A549 (cell line): ENCODE measurements at regions not wholly inside any gene's neighbourhood (a gene's known extent, or its start where the extent isn't known, plus 50 kb on each side); places are given as distances from the start of the nearest gene placed in this dataset.

ENCODE experiments used
- ATAC-seq, 2 experiments: fragments of 200-7000 bp in 1 of 2; fragments of >200 bp in 1 of 2; cut with Nextera tagmentation in 1 of 2; cut with Tn5 transposase in 1 of 2; 3 replicates each; pipeline versions ENCODE4 v1.8.0 to v1.9.1; 2018 to 2020; ENCODE audit warnings: mild to moderate bottlenecking in 1 of 2, moderate library complexity in 1 of 2
- CTCF ChIA-PET: fragments of 300-600 bp; sonication (Branson Sonifier 250); formaldehyde crosslinking; extraction: SDS; loops from one replicate; lab custom pipeline; 2021; ENCODE audit warnings: antibody characterized with exemption, inconsistent platforms; lab: Yijun Ruan, JAX
- POLR2A ChIA-PET: fragments of 350-600 bp; formaldehyde crosslinking; extraction: SDS; loops from one replicate; lab custom pipeline; 2021; ENCODE audit warnings: antibody characterized with exemption, inconsistent platforms; lab: Yijun Ruan, JAX
- DNase-seq, 2 experiments: peaks; one replicate each; pipeline versions ENCODE4 v3.0.0 to v3.0.0-alpha.2; 2011 to 2016; ENCODE audit warnings: low read depth in 1 of 2, low spot score in 1 of 2
- FAIRE-seq: peaks from 2 replicates; lab custom pipeline; 2011; peaks lifted over from hg19 to GRCh38; lab: Jason Lieb, UNC
- H3K27ac ChIP-seq, 2 experiments: fragments of >200 bp; sonication (Bioruptor Twin); formaldehyde crosslinking; 3 replicates each; pipeline ENCODE4 v1.5.1; 2016 to 2017
- H3K4me1 ChIP-seq: fragments of >200 bp; sonication (Bioruptor Twin); formaldehyde crosslinking; 3 replicates; pipeline ENCODE4 v1.6.1; 2016
- H3K4me2 ChIP-seq: fragments of >200 bp; sonication (Bioruptor Twin); formaldehyde crosslinking; 3 replicates; pipeline ENCODE4 v1.6.1; 2016
- H3K4me3 ChIP-seq: fragments of >200 bp; sonication (Bioruptor Twin); formaldehyde crosslinking; 3 replicates; pipeline ENCODE4 v1.5.1; 2016
- H3K9me3 ChIP-seq: fragments of >200 bp; sonication (Bioruptor Twin); formaldehyde crosslinking; 3 replicates; pipeline ENCODE4 v1.6.1; 2016
- BCL3 ChIP-seq: fragments of >200 bp; sonication (Bioruptor Twin); formaldehyde crosslinking; IDR thresholded peaks from 3 replicates; pipeline ENCODE4 v1.6.1; 2016
- CBX2 ChIP-seq: fragments of 200-600 bp; sonication (generic); IDR thresholded peaks from 2 replicates; pipeline ENCODE4 v1.6.1; 2016; ENCODE audit warnings: low read depth, mild to moderate bottlenecking, borderline replicate concordance
- CEBPB ChIP-seq, 2 experiments: fragments of >200 bp in 1 of 2; sonication (Bioruptor Twin) in 1 of 2; formaldehyde crosslinking in 1 of 2; IDR thresholded peaks; 2 replicates each; pipeline ENCODE4 v1.6.1; 2012 to 2016
- EHMT2 ChIP-seq: fragments of 200-600 bp; sonication (generic); IDR thresholded peaks from 2 replicates; pipeline ENCODE4 v1.6.1; 2016; ENCODE audit warnings: antibody characterized with exemption, low read depth, mild to moderate bottlenecking, moderate library complexity
- ELK1 ChIP-seq: fragments of 150-350 bp; IDR thresholded peaks from 2 replicates; pipeline ENCODE4 v1.6.1; 2014; ENCODE audit warnings: low read depth, mild to moderate bottlenecking, low read length
- FOSB ChIP-seq: fragments of 250-450 bp; sonication (Bioruptor Pico); IDR thresholded peaks from 2 replicates; pipeline ENCODE4 v1.5.0; 2020; ENCODE audit warnings: mild to moderate bottlenecking, moderate library complexity
- FOSL2 ChIP-seq, 2 experiments: fragments of 450-650 bp in 1 of 2; fragments of >200 bp in 1 of 2; sonication (Bioruptor Twin) in 1 of 2; formaldehyde crosslinking; IDR thresholded peaks; 2 replicates each; pipeline versions ENCODE4 v1.5.0 to v1.6.1; 2016 to 2020; ENCODE audit warnings: mild to moderate bottlenecking in 1 of 2, moderate library complexity in 1 of 2
- HEYL ChIP-seq: fragments of 250-450 bp; sonication (Bioruptor Pico); IDR thresholded peaks from 2 replicates; pipeline ENCODE4 v1.8.0; 2021; ENCODE audit warnings: mild to moderate bottlenecking, moderate library complexity
- HMGXB4 ChIP-seq: fragments of 250-450 bp; sonication (Bioruptor Pico); IDR thresholded peaks from 2 replicates; pipeline ENCODE4 v1.5.0; 2021; ENCODE audit warnings: mild to moderate bottlenecking, moderate library complexity, borderline replicate concordance
- HOXB13 ChIP-seq: fragments of 250-450 bp; sonication (Bioruptor Pico); IDR thresholded peaks from 2 replicates; pipeline ENCODE4 v1.5.0; 2020; ENCODE audit warnings: low read depth, mild to moderate bottlenecking, moderate library complexity
- KDM1A ChIP-seq: fragments of 200-600 bp; sonication (generic); IDR thresholded peaks from 2 replicates; pipeline ENCODE4 v1.6.1; 2016; ENCODE audit warnings: low read depth, mild to moderate bottlenecking
- KDM5A ChIP-seq: fragments of 200-600 bp; sonication (generic); IDR thresholded peaks from 2 replicates; pipeline ENCODE4 v1.6.1; 2016; ENCODE audit warnings: antibody characterized with exemption, mild to moderate bottlenecking
- NFE2L2 ChIP-seq: fragments of 150-350 bp; conservative IDR thresholded peaks from 2 replicates; pipeline ENCODE4 v1.6.1; 2014; ENCODE audit warnings: low read length
- NPAS2 ChIP-seq: fragments of 250-450 bp; sonication (Bioruptor Pico); IDR thresholded peaks from 2 replicates; pipeline ENCODE4 v1.8.0; 2022; ENCODE audit warnings: mild to moderate bottlenecking, moderate library complexity, borderline replicate concordance
- PHF8 ChIP-seq: fragments of 200-600 bp; sonication (generic); IDR thresholded peaks from 2 replicates; pipeline ENCODE4 v1.6.1; 2016; ENCODE audit warnings: low read depth, mild to moderate bottlenecking, antibody characterized with exemption, moderate library complexity, borderline replicate concordance
- POLR2AphosphoS2 ChIP-seq: conservative IDR thresholded peaks from 2 replicates; pipeline ENCODE4 v1.6.1; 2012; ENCODE audit warnings: low read length, improper control_type of control experiment, inconsistent platforms
- RCOR1 ChIP-seq: fragments of 150-350 bp; IDR thresholded peaks from 2 replicates; pipeline ENCODE4 v1.6.1; 2014; ENCODE audit warnings: antibody characterized with exemption, low read length, low read depth
- REST ChIP-seq: fragments of 200-600 bp; sonication (generic); IDR thresholded peaks from 2 replicates; pipeline ENCODE4 v1.6.1; 2016; ENCODE audit warnings: antibody characterized with exemption, mild to moderate bottlenecking, moderate library complexity
- RFX5 ChIP-seq: fragments of 450-650 bp; IDR thresholded peaks from 2 replicates; pipeline ENCODE4 v1.7.1; 2014; ENCODE audit warnings: antibody characterized with exemption, mild to moderate bottlenecking, moderate library complexity
- RNF2 ChIP-seq: fragments of 200-600 bp; sonication (generic); IDR thresholded peaks from 2 replicates; pipeline ENCODE4 v1.6.1; 2016; ENCODE audit warnings: low read depth, mild to moderate bottlenecking, antibody characterized with exemption, moderate library complexity, borderline replicate concordance
- SMC3 ChIP-seq: fragments of >200 bp; sonication (Bioruptor Twin); formaldehyde crosslinking; IDR thresholded peaks from 3 replicates; pipeline ENCODE4 v1.6.1; 2018; ENCODE audit warnings: inconsistent platforms
- USF2 ChIP-seq: fragments of 450-650 bp; IDR thresholded peaks from 2 replicates; pipeline ENCODE4 v1.6.1; 2014; ENCODE audit warnings: antibody characterized with exemption
- ZFP36 ChIP-seq: fragments of 450-650 bp; IDR thresholded peaks from 2 replicates; pipeline ENCODE4 v1.6.1; 2014; ENCODE audit warnings: borderline replicate concordance; ENCODE audit not compliant: partially characterized antibody
- ZSCAN20 ChIP-seq: fragments of 250-450 bp; sonication (Bioruptor Pico); IDR thresholded peaks from 2 replicates; pipeline ENCODE4 v1.8.0; 2022; ENCODE audit warnings: mild to moderate bottlenecking, moderate library complexity
- WGBS: methylation state at CpG from one replicate; pipeline ENCODE4 v1.1.6; 2017; ENCODE audit errors: missing lambda C conversion rate; 5-methylcytosine and 5-hydroxymethylcytosine counted together

- TF ChIP-seq RNF2: no peak
- no peak for TF ChIP-seq ZSCAN20
- TF ChIP-seq RFX5: no peak
- no peak for TF ChIP-seq USF2
- no peak for TF ChIP-seq POLR2AphosphoS2
- TF ChIP-seq RCOR1: no peak
Measured at GRCh38 chr2:206375956-206376355, 67.4 kb upstream of the ADAM23 start (continued).

- no peak; a peak in 1 of 6 replicates for ATAC-seq
- CTCF ChIA-PET: no interaction called here
- WGBS: 44% methylated on average over 4 of the region's 4 CpGs
- Histone ChIP-seq H3K4me3 (no peak overlapping the region), H3K4me2 (no peak overlapping the region)
- FAIRE-seq: no peak
- TF ChIP-seq NFE2L2 (no peak), PHF8 (no peak), RCOR1 (no peak), BCL3 (no peak), SMC3 (no peak), CBX2 (no peak), KDM1A (no peak), HEYL (CRISPR knock-in tag) (no peak), REST (no peak), CEBPB (IDR thresholded peaks at IDR 0.05) (no peak), NPAS2 (CRISPR knock-in tag) (no peak), USF2 (no peak), HOXB13 (CRISPR knock-in tag) (no peak), FOSL2 (IDR thresholded peaks at IDR 0.05) (no peak), FOSL2 (CRISPR knock-in tag; IDR thresholded peaks at IDR 0.05) (no peak), EHMT2 (no peak), ZFP36 (no peak), FOSB (no peak), ELK1 (no peak), KDM5A (no peak), HMGXB4 (CRISPR knock-in tag) (no peak)
- TF ChIP-seq, all 56 proteins: peak for 0
- Histone ChIP-seq H3K27ac (no peak overlapping the region), H3K4me1 (no peaks in the 10 kb centered on the region), H3K9me3 (peaks cover 14% of the 10 kb centered on the region)
- POLR2A ChIA-PET: no interaction called here
- no peak for DNase-seq
Measured at GRCh38 chr2:206378835-206379234, 64.5 kb upstream of the ADAM23 start.
